Activated T-helper 2 cell treated with anti-CD3 and anti-CD28 coated beads, Interferon-gamma antibody, Interleukin-2, Interleukin-4, amounts not matched to agents 10 μg/mL and 5 μg/mL and 100 μg/mL, durations not matched to agents 14 hours and 24 hours and 36 hours (primary cell): ENCODE measurements at regions not wholly inside any gene's neighbourhood (a gene's known extent, or its start where the extent isn't known, plus 50 kb on each side); places are given as distances from the start of the nearest gene placed in this dataset.
A peak's percentile ranks its signal among the peaks of the same experiment; 100 is the strongest.
"Not testable (repeated sequence)": the region's sequence is repeated elsewhere in the genome, so short reads cannot be mapped to it uniquely, and the experiment has no call there.

Experiments
- DNase-seq: peaks from one replicate; pipeline ENCODE4 v3.0.0; 2021; ENCODE audit warnings: low spot score
- H3K27ac Mint-ChIP-seq: one replicate; pipeline ENCODE4 v1.8.0; 2021; ENCODE audit warnings: mixed read lengths
- H3K27me3 Mint-ChIP-seq: one replicate; pipeline ENCODE4 v1.8.0; 2021; ENCODE audit warnings: low read depth, mixed read lengths
- H3K36me3 Mint-ChIP-seq: one replicate; pipeline ENCODE4 v1.8.0; 2021; ENCODE audit warnings: low read depth, mixed read lengths
- H3K4me1 Mint-ChIP-seq: one replicate; pipeline ENCODE4 v1.8.0; 2021; ENCODE audit warnings: low read depth, mixed read lengths
- H3K4me3 Mint-ChIP-seq: one replicate; pipeline ENCODE4 v1.8.0; 2021; ENCODE audit warnings: low read depth, mild to moderate bottlenecking, moderate library complexity, mixed read lengths
- H3K9me3 Mint-ChIP-seq: one replicate; pipeline ENCODE4 v1.8.0; 2021; ENCODE audit warnings: mixed read lengths
- intact Hi-C: fragments of 100-400 bp; cut with micrococcal nuclease; formaldehyde crosslinking; loops from one replicate; pipeline ENCODE4 v1.15.1; 2023

- H3K27ac Mint-ChIP-seq = peak overlapping the region; percentile 72
Measured at GRCh38 chr15:44899775-44900174, 56.7 kb upstream of the TERB2 start.

GRCh38 chr15:44900796-44901195, 55.7 kb upstream of the TERB2 start:
- H3K4me1 Mint-ChIP-seq = peaks cover 23% of the 10 kb centered on the region
- H3K36me3 Mint-ChIP-seq, H3K27me3 Mint-ChIP-seq, DNase-seq, H3K4me3 Mint-ChIP-seq, intact Hi-C loops, H3K9me3 Mint-ChIP-seq, H3K27ac Mint-ChIP-seq: not testable (repeated sequence)

More at GRCh38 chr15:44899775-44900174, 56.7 kb upstream of the TERB2 start:
- peaks cover 21% of the 10 kb centered on the region for H3K4me1 Mint-ChIP-seq
- H3K4me3 Mint-ChIP-seq, H3K27me3 Mint-ChIP-seq, H3K36me3 Mint-ChIP-seq, DNase-seq, H3K9me3 Mint-ChIP-seq, intact Hi-C loops: not testable (repeated sequence)

DNA sequence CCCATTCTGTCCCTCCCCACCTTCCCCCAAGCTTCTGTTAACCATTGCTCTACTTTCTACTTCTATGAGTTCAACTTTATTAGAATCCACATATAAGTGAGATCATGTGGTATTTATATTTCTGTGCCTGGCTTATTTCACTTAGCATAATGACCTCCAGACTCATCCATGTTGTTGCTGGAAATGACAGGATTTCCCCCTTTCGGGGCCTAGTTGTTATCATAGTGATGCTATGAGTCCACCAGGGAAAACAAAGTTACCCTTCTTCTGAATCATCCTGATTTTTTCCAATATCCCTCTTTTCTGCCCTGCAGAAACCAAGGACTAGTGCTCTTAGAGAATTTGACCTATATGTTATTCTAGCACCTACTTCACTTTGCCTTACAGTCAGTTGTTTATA, 53.2 kb upstream of the TERB2 start:
- DNase-seq, intact Hi-C loops, H3K27ac Mint-ChIP-seq, H3K9me3 Mint-ChIP-seq, H3K27me3 Mint-ChIP-seq, H3K4me3 Mint-ChIP-seq, H3K36me3 Mint-ChIP-seq: not testable (repeated sequence)
- peaks cover 22% of the 10 kb centered on the region for H3K4me1 Mint-ChIP-seq

GRCh38 chr15:44904651-44905340, 51.7 kb upstream of the TERB2 start:
- H3K4me1 Mint-ChIP-seq = peaks cover 18% of the 10 kb centered on the region
- intact Hi-C loops, H3K27me3 Mint-ChIP-seq, H3K36me3 Mint-ChIP-seq, H3K9me3 Mint-ChIP-seq, H3K4me3 Mint-ChIP-seq, DNase-seq, H3K27ac Mint-ChIP-seq: not testable (repeated sequence)
